ENCODE measurements at regions not wholly inside any gene's neighbourhood (a gene's known extent, or its start where the extent isn't known, plus 50 kb on each side); places are given as distances from the start of the nearest gene placed in this dataset. TPM values are rescaled to one million over a fixed set of nuclear protein-coding genes. Genes with fewer than 3 reads are reported as not detected.
"Not testable (repeated sequence)": the region's sequence is repeated elsewhere in the genome, so short reads cannot be mapped to it uniquely, and the experiment has no call there.

DNA sequence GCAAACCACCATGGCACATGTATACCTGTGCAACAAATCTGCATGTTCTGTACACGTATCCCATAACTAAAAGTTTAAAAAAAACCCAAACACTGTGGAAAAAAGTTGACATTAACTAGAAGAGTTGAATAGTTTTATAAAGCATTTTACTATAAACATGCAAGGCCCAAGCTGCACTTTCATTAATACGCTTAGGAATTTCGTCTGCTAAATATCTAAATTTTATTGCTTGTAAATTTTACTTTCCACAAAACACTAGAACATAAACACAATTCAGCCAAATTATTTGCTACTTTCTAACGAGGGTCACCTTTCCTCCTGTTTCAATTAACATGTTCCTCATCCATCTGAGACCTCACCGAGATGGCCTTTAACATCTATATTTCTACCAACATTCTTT lies 74.4 kb upstream of the MAN1A1 start:
- no peak overlapping the region for H3K27ac Mint-ChIP-seq
- no peaks in the 10 kb centered on the region; the same call in none of the 2 replicates for H3K27me3 Mint-ChIP-seq (ENCODE audit: insufficient read depth)
- no peak overlapping the region for H3K4me3 Mint-ChIP-seq
- TF ChIP-seq, protein P1, sequence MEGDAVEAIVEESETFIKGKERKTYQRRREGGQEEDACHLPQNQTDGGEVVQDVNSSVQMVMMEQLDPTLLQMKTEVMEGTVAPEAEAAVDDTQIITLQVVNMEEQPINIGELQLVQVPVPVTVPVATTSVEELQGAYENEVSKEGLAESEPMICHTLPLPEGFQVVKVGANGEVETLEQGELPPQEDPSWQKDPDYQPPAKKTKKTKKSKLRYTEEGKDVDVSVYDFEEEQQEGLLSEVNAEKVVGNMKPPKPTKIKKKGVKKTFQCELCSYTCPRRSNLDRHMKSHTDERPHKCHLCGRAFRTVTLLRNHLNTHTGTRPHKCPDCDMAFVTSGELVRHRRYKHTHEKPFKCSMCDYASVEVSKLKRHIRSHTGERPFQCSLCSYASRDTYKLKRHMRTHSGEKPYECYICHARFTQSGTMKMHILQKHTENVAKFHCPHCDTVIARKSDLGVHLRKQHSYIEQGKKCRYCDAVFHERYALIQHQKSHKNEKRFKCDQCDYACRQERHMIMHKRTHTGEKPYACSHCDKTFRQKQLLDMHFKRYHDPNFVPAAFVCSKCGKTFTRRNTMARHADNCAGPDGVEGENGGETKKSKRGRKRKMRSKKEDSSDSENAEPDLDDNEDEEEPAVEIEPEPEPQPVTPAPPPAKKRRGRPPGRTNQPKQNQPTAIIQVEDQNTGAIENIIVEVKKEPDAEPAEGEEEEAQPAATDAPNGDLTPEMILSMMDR (IDR thresholded peaks at IDR 0.05), result no peak
- peaks cover 29% of the 10 kb centered on the region for H3K9me3 Mint-ChIP-seq
- no peaks in the 10 kb centered on the region for H3K4me1 Mint-ChIP-seq (ENCODE audit: low read depth)
- H3K36me3 Mint-ChIP-seq (ENCODE audit: low read depth), result no peaks in the 10 kb centered on the region
- no peak for DNase-seq

DNA sequence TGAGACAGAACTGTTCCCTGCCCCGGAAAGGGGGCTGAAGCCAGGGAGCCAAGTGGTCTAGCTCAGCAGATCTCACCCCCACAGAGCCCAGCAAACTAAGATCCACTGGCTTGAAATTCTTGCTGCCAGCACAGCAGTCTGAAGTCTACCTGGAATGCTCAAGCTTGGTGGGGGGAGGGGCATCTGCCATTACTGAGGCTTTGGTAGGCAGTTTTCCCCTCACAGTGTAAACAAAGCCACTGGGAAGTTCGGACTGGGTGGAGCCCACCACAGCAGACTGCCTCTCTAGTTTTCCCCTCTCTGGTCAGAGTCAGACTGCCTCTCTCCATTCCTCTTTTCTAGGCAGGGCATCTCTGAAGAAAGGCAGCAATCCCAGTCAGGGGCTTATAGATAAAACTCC lies 68.5 kb upstream of the MAN1A1 start:
- not testable (repeated sequence) for H3K36me3 Mint-ChIP-seq (ENCODE audit: low read depth); H3K27me3 Mint-ChIP-seq (ENCODE audit: insufficient read depth); H3K4me1 Mint-ChIP-seq (ENCODE audit: low read depth); H3K4me3 Mint-ChIP-seq; DNase-seq; H3K27ac Mint-ChIP-seq
- peaks cover 55% of the 10 kb centered on the region for H3K9me3 Mint-ChIP-seq

DNA sequence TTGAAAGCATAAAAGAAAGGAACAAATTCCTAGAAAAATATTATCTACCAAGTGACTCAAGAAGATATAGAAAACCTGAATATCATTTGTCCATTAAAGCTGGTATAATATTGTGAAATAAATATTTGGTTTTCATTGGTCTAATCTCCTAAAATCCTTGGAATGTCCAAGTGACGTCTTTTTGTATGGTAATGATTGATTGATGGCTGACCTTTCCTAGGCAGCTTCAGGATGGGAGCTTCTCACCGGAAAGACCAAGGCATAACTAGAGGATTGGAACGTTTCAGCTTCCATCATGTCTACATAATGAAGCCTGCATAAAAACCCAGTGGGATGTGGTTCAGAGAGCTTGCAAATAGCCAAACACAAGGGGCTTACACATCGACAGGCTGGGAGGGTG lies 57.6 kb upstream of the MAN1A1 start:
- Mint-ChIP-seq H3K4me1 (ENCODE audit: low read depth) (no peaks in the 10 kb centered on the region), H3K27me3 (ENCODE audit: insufficient read depth) (no peaks in the 10 kb centered on the region), H3K4me3 (no peak overlapping the region), H3K9me3 (peaks cover 16% of the 10 kb centered on the region), H3K27ac (no peak overlapping the region), H3K36me3 (ENCODE audit: low read depth) (no peaks in the 10 kb centered on the region)
- TF ChIP-seq, protein P1 (IDR thresholded peaks at IDR 0.05), result no peak
- no peak for DNase-seq

DNA sequence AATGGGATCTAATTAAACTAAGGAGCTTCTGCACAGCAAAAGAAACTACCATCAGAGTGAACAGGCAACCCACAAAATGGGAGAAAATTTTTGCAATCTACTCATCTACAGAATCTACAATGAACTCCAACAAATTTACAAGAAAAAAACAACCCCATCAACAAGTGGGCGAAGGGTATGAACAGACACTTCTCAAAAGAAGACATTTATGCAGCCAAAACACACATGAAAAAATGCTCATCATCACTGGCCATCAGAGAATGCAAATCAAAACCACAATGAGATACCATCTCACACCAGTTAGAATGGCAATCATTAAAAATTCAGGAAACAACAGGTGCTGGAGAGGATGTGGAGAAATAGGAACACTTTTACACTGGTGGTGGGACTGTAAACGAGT lies 55.6 kb upstream of the MAN1A1 start:
- not testable (repeated sequence) for H3K27ac Mint-ChIP-seq; H3K27me3 Mint-ChIP-seq (ENCODE audit: insufficient read depth); H3K4me3 Mint-ChIP-seq; DNase-seq; H3K4me1 Mint-ChIP-seq (ENCODE audit: low read depth); H3K36me3 Mint-ChIP-seq (ENCODE audit: low read depth)
- H3K9me3 Mint-ChIP-seq, result peaks cover 14% of the 10 kb centered on the region

Small RNAs in the stretch of these regions (microRNA-seq; reads per million reads assigned to microRNA genes)
- not detected for gene MIR3144

Data from HFFc6 (cell line).